ENCODE measurements at regions not wholly inside any gene's neighbourhood (a gene's known extent, or its start where the extent isn't known, plus 50 kb on each side); places are given as distances from the start of the nearest gene placed in this dataset.

DNA sequence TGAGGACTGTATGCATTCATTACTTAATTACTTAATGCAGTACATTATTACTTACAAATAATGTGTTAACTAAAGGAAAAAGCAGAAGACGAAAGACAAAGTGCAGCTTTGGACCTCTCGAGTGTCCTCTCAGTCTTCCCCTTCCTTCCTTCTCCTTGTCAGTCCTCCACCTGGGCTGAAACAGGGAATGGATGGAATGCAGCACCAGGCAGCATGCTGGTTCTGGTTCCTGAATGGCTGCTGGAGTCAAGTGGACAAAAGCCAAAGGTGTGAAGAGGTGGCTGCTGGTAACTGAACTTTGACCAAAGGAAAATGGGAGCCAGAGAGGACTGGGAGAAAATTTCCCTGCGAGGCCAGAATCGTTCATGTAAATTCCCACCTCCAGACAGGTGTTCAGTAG is 179.5 kb downstream of the GPAM start:
- Histone ChIP-seq H3K36me3 (ENCODE audit: control insufficient read depth, insufficient read depth, low read length) (no peaks in the 10 kb centered on the region), H4K8ac (ENCODE audit: low read depth in 2 of 2, low read length in 2 of 2) (no peak overlapping the region), H3K9me3 (ENCODE audit: control insufficient read depth, insufficient read depth, low read length) (peaks cover 26% of the 10 kb centered on the region), H2AK9ac (replicated peaks; ENCODE audit: low read depth, low read length, poor library complexity) (no peak overlapping the region), H3K18ac (ENCODE audit: low read depth, low read length) (no peak overlapping the region), H3K4me2 (ENCODE audit: low read depth, low read length) (no peak overlapping the region), H2BK20ac (ENCODE audit: low read depth, low read length) (no peak overlapping the region), H3K56ac (ENCODE audit: extremely low read depth, insufficient read depth, low read length) (no peak overlapping the region), H4K91ac (ENCODE audit: insufficient read depth, low read depth, low read length) (no peak overlapping the region), H3K23ac (ENCODE audit: low read depth, low read length) (no peak overlapping the region), H3K9ac (ENCODE audit: low read depth, low read length) (no peak overlapping the region), H2BK120ac (ENCODE audit: low read depth, low read length) (no peak overlapping the region), H4K20me1 (ENCODE audit: insufficient read depth, low read length) (no peaks in the 10 kb centered on the region), H2BK15ac (ENCODE audit: low read depth, low read length) (no peak overlapping the region), H3K4me1 (ENCODE audit: control insufficient read depth, insufficient read depth, low read length) (no peaks in the 10 kb centered on the region), H3K27ac (ENCODE audit: insufficient read depth, low read length) (no peak overlapping the region), H3K4ac (ENCODE audit: low read depth, low read length) (no peak overlapping the region), H2AK5ac (ENCODE audit: low read depth, low read length) (no peak overlapping the region), H3K9me1 (ENCODE audit: insufficient read depth, low read length) (no peaks in the 10 kb centered on the region), H2AFZ (replicated peaks; ENCODE audit: low read length, poor library complexity) (no peak overlapping the region), H4K5ac (ENCODE audit: low read depth, low read length) (no peak overlapping the region), H3K27me3 (ENCODE audit: control insufficient read depth, insufficient read depth, low read length) (no peaks in the 10 kb centered on the region), H3K79me1 (ENCODE audit: low read depth in 1 of 2, low read length in 2 of 2) (no peaks in the 10 kb centered on the region), H3K14ac (replicated peaks; ENCODE audit: low read depth, low read length) (no peak overlapping the region), H2BK5ac (ENCODE audit: low read depth, low read length, poor library complexity, severe bottlenecking) (no peak overlapping the region), H3K4me3 (ENCODE audit: insufficient read depth, low read depth, low read length) (no peak overlapping the region)
- WGBS, 2 experiments (ENCODE audit: extremely low coverage in 2 of 2, insufficient read length in 1 of 2), result no CpG with 5 or more reads among the region's 4 CpGs
- no TSS peak for BruUV-seq (replicated peaks)
- dilution Hi-C loops (cut with HindIII; ENCODE audit: low sequenced_read_pairs, unreplicated experiment) (no loop called here), intact Hi-C loops (cut with micrococcal nuclease) (no loop called here), in situ Hi-C loops (cut with MboI; ENCODE audit: low sequenced_read_pairs) (no loop called here)
- DNase-seq (no peak), ATAC-seq (ENCODE audit: low read depth) (no peak)
- ChIA-PET POLR2A (ENCODE audit: unreplicated experiment) (no interaction called here), CTCF (no interaction called here)
- no peak for TF ChIP-seq FOS (IDR thresholded peaks at IDR 0.05; ENCODE audit: low read depth, low read length)
- TF ChIP-seq, protein P1, sequence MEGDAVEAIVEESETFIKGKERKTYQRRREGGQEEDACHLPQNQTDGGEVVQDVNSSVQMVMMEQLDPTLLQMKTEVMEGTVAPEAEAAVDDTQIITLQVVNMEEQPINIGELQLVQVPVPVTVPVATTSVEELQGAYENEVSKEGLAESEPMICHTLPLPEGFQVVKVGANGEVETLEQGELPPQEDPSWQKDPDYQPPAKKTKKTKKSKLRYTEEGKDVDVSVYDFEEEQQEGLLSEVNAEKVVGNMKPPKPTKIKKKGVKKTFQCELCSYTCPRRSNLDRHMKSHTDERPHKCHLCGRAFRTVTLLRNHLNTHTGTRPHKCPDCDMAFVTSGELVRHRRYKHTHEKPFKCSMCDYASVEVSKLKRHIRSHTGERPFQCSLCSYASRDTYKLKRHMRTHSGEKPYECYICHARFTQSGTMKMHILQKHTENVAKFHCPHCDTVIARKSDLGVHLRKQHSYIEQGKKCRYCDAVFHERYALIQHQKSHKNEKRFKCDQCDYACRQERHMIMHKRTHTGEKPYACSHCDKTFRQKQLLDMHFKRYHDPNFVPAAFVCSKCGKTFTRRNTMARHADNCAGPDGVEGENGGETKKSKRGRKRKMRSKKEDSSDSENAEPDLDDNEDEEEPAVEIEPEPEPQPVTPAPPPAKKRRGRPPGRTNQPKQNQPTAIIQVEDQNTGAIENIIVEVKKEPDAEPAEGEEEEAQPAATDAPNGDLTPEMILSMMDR (conservative IDR thresholded peaks at IDR 0.05; ENCODE audit: low read depth, low read length), result no peak
- TF ChIP-seq, protein P2, sequence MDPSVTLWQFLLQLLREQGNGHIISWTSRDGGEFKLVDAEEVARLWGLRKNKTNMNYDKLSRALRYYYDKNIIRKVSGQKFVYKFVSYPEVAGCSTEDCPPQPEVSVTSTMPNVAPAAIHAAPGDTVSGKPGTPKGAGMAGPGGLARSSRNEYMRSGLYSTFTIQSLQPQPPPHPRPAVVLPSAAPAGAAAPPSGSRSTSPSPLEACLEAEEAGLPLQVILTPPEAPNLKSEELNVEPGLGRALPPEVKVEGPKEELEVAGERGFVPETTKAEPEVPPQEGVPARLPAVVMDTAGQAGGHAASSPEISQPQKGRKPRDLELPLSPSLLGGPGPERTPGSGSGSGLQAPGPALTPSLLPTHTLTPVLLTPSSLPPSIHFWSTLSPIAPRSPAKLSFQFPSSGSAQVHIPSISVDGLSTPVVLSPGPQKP (IDR thresholded peaks at IDR 0.05; ENCODE audit: borderline replicate concordance, low read depth, low read length), result no peak
- TF ChIP-seq BHLHE40 (IDR thresholded peaks at IDR 0.05; ENCODE audit: low read depth, low read length), result no peak
- no peak for TF ChIP-seq CEBPB (IDR thresholded peaks at IDR 0.05; ENCODE audit: low read depth, low read length)
- TF ChIP-seq POLR2A (IDR thresholded peaks at IDR 0.05; ENCODE audit: low read depth, low read length), result no peak
- TF ChIP-seq RCOR1 (IDR thresholded peaks at IDR 0.05; ENCODE audit: insufficient replicate concordance, low read length), result no peak
- no peak for TF ChIP-seq SMC3 (IDR thresholded peaks at IDR 0.05; ENCODE audit: low read depth, low read length)
- TF ChIP-seq, protein P3, sequence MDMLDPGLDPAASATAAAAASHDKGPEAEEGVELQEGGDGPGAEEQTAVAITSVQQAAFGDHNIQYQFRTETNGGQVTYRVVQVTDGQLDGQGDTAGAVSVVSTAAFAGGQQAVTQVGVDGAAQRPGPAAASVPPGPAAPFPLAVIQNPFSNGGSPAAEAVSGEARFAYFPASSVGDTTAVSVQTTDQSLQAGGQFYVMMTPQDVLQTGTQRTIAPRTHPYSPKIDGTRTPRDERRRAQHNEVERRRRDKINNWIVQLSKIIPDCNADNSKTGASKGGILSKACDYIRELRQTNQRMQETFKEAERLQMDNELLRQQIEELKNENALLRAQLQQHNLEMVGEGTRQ (IDR thresholded peaks at IDR 0.05; ENCODE audit: low read depth, low read length), result no peak
- TF ChIP-seq CHD1 (IDR thresholded peaks at IDR 0.05; ENCODE audit: low read depth, low read length), result no peak
- no peak for TF ChIP-seq NFE2L2 (IDR thresholded peaks at IDR 0.05; ENCODE audit: low read depth, low read length)
- no peak for TF ChIP-seq MAFK (IDR thresholded peaks at IDR 0.05; ENCODE audit: low read depth, low read length)
- TF ChIP-seq MAZ (IDR thresholded peaks at IDR 0.05; ENCODE audit: borderline replicate concordance, low read depth, low read length), result no peak
- TF ChIP-seq RAD21 (IDR thresholded peaks at IDR 0.05; ENCODE audit: low read length), result no peak
- no peak for TF ChIP-seq RFX5 (IDR thresholded peaks at IDR 0.05; ENCODE audit: low read depth, low read length)
